Loucy (cell line): ENCODE measurements at regions not wholly inside any gene's neighbourhood (a gene's known extent, or its start where the extent isn't known, plus 50 kb on each side); places are given as distances from the start of the nearest gene placed in this dataset.

Source experiments
- EZH2phosphoT487 ChIP-seq: fragments of 200-600 bp; IDR thresholded peaks from 2 replicates; pipeline ENCODE4 v1.6.1; 2018; ENCODE audit warnings: antibody characterized with exemption, mild to moderate bottlenecking, moderate library complexity, borderline replicate concordance
- TF ChIP-seq, protein P1 (sequence below): fragments of 200-600 bp; sonication (generic); conservative IDR thresholded peaks from 2 replicates; pipeline ENCODE4 v1.5.1; 2014; ENCODE audit warnings: mild to moderate bottlenecking, antibody characterized with exemption, low read length

DNA sequence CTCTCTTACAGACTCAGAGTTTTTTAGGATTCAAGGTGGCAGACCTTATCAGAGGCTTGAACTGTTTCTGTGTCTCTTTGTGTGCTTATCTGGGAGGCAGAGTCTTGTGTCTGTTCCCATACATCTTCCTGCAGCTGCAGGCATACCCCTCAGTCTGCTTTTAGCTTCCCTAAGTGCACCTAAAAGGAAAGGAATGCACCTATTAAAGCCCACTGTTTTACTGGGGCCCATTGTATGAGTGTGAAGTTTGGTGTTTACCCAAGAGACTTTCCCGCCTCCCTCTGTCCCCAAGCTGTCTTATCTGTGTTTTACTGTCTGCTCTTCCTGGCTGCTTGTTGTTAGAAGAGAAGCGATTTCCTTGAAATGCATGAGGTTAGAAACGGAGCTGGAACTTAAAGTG is 1757.3 kb upstream of the PIK3C3 start:
- TF ChIP-seq, protein P1, sequence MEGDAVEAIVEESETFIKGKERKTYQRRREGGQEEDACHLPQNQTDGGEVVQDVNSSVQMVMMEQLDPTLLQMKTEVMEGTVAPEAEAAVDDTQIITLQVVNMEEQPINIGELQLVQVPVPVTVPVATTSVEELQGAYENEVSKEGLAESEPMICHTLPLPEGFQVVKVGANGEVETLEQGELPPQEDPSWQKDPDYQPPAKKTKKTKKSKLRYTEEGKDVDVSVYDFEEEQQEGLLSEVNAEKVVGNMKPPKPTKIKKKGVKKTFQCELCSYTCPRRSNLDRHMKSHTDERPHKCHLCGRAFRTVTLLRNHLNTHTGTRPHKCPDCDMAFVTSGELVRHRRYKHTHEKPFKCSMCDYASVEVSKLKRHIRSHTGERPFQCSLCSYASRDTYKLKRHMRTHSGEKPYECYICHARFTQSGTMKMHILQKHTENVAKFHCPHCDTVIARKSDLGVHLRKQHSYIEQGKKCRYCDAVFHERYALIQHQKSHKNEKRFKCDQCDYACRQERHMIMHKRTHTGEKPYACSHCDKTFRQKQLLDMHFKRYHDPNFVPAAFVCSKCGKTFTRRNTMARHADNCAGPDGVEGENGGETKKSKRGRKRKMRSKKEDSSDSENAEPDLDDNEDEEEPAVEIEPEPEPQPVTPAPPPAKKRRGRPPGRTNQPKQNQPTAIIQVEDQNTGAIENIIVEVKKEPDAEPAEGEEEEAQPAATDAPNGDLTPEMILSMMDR: no peak
- TF ChIP-seq EZH2phosphoT487: no peak
